Esophagus squamous epithelium (tissue), 5 donors: ENCODE measurements at regions not wholly inside any gene's neighbourhood (a gene's known extent, or its start where the extent isn't known, plus 50 kb on each side); places are given as distances from the start of the nearest gene placed in this dataset.

Experiments
- DNase-seq: peaks from one replicate; lab custom pipeline; 2025; lab: John Stamatoyannopoulos, UW
- H3K27ac ChIP-seq, 4 donors: fragments of 200-600 bp; sonication (generic); one replicate each; pipeline ENCODE4 v1.5.1; 2016 to 2019; ENCODE audit warnings: mild to moderate bottlenecking in 1 of 4
- H3K27me3 ChIP-seq, 4 donors: fragments of 200-600 bp; sonication (generic); 1 replicate in 3 of 4; 2 replicates in 1 of 4; pipeline versions ENCODE4 v1.5.1 to v1.6.0; 2017 to 2021; ENCODE audit warnings: antibody characterized with exemption in 1 of 4
- H3K36me3 ChIP-seq, 3 donors: fragments of 200-600 bp; sonication (generic); one replicate each; pipeline ENCODE4 v1.5.1; 2016 to 2019
- H3K4me1 ChIP-seq, 3 donors: fragments of 200-600 bp; sonication (generic); one replicate each; pipeline ENCODE4 v1.5.1; 2017 to 2019
- H3K4me3 ChIP-seq, 4 donors: fragments of 200-600 bp; sonication (generic); 1 replicate in 3 of 4; 2 replicates in 1 of 4; pipeline ENCODE4 v1.5.1; 2016 to 2019; ENCODE audit warnings: mild to moderate bottlenecking in 2 of 4, moderate library complexity in 1 of 4
- H3K9me3 ChIP-seq, 3 donors: fragments of 200-600 bp; sonication (generic); one replicate each; pipeline ENCODE4 v1.5.1; 2016 to 2019
- POLR2A ChIP-seq, 4 donors: fragments of 450-650 bp; IDR thresholded peaks; one replicate each; pipeline ENCODE4 v1.6.1; 2017; ENCODE audit warnings: antibody characterized with exemption in 4 of 4, mild to moderate bottlenecking in 4 of 4, moderate library complexity in 3 of 4
- WGBS, 2 donors: methylation state at CpG; one replicate each; pipeline ENCODE4 v1.1.5; 2018; 5-methylcytosine and 5-hydroxymethylcytosine counted together
- intact Hi-C: fragments of 100-400 bp; cut with DNase I; formaldehyde crosslinking; loops from one replicate; pipeline ENCODE4 v1.15.0; 2022
- TF ChIP-seq, protein P1 (sequence below), 6 experiments: fragments of 450-650 bp in 4 of 6; fragments of 200-600 bp in 2 of 6; sonication (generic) in 2 of 6; IDR thresholded peaks; one replicate each; pipeline ENCODE4 v1.5.1; 2016 to 2019; ENCODE audit warnings: antibody characterized with exemption in 6 of 6, mild to moderate bottlenecking in 4 of 6, moderate library complexity in 4 of 6
- donor health status: DM: yes; HTN: yes; CAD: no.

DNA sequence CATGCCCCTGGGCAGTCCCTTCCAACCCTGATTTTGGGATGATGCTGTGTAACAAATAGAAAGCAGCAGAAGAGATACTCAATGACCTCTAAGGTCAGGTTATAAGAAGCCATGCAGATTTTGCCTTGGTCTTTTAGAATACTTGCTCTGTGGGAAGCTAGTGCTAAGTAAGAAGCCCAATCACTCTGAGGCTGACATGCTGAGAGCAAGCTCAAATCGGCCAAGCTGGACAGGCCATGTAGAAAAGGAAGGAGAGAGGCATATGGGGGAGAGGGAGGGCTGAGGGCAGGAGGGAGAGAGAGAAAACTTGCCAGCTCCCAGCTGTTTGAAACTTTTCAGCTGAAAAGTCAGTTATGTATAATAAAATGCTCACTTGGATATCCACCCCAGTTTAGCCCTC is 1021.6 kb upstream of the MAP3K7 start:
- Histone ChIP-seq H3K27ac (no peak overlapping the region), H3K4me1 (no peaks in the 10 kb centered on the region), H3K4me3 (no peak overlapping the region), H3K9me3 (no peaks in the 10 kb centered on the region), H3K36me3 (no peaks in the 10 kb centered on the region), H3K27me3 (no peaks in the 10 kb centered on the region)
- no peak for TF ChIP-seq POLR2A (IDR thresholded peaks at IDR 0.05)
- TF ChIP-seq, protein P1, sequence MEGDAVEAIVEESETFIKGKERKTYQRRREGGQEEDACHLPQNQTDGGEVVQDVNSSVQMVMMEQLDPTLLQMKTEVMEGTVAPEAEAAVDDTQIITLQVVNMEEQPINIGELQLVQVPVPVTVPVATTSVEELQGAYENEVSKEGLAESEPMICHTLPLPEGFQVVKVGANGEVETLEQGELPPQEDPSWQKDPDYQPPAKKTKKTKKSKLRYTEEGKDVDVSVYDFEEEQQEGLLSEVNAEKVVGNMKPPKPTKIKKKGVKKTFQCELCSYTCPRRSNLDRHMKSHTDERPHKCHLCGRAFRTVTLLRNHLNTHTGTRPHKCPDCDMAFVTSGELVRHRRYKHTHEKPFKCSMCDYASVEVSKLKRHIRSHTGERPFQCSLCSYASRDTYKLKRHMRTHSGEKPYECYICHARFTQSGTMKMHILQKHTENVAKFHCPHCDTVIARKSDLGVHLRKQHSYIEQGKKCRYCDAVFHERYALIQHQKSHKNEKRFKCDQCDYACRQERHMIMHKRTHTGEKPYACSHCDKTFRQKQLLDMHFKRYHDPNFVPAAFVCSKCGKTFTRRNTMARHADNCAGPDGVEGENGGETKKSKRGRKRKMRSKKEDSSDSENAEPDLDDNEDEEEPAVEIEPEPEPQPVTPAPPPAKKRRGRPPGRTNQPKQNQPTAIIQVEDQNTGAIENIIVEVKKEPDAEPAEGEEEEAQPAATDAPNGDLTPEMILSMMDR (IDR thresholded peaks at IDR 0.05) = no peak
- DNase-seq = no peak
- intact Hi-C loops = no loop called here
- WGBS, 2 donors = 57 to 60% methylated on average over 1 of the region's 1 CpG

DNA sequence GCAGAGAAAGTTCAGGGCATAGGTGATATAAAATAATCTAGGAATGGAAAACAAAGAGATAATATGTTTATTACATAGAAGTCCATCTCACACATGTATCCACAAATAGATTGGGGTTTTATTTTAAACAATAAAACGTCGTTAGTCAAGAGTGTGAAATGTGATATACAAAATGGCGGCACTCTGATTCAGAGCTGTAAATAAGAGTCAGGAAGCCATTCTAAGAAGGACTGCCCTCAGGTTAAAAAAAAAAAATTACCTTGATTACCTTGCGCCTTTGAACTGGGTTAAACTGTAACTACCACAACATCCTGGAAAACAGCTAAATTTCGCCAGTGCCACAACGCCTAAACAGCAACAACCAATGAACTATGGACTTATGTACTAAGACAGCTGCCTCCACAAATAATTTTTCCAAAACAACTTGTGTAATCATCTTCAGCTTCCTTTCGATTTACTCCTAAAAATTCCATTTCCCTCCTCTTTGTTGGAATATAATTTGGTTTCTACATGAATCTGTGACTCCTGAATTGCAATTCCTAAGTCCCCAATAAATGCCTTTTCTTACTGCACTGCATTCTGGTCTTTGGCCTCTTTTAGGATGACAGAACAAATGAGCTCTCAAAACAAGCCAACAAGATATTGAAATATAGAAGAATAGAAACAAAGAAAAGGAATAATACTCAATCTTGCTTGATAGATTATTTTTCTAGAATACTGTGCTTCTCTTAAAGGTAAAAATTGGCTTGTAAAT is 1019.5 kb upstream of the MAP3K7 start:
- no peaks in the 10 kb centered on the region for H3K36me3 ChIP-seq
- intact Hi-C loops = no loop called here
- H3K4me1 ChIP-seq = no peaks in the 10 kb centered on the region
- no peak for DNase-seq
- no peaks in the 10 kb centered on the region for H3K27me3 ChIP-seq
- WGBS, 2 donors = 75 to 87% methylated on average over 7 of the region's 7 CpGs
- no peak overlapping the region for H3K4me3 ChIP-seq
- no peak for TF ChIP-seq POLR2A (IDR thresholded peaks at IDR 0.05)
- TF ChIP-seq, protein P1 (IDR thresholded peaks at IDR 0.05) = no peak
- no peaks in the 10 kb centered on the region for H3K9me3 ChIP-seq
- no peak overlapping the region for H3K27ac ChIP-seq

DNA sequence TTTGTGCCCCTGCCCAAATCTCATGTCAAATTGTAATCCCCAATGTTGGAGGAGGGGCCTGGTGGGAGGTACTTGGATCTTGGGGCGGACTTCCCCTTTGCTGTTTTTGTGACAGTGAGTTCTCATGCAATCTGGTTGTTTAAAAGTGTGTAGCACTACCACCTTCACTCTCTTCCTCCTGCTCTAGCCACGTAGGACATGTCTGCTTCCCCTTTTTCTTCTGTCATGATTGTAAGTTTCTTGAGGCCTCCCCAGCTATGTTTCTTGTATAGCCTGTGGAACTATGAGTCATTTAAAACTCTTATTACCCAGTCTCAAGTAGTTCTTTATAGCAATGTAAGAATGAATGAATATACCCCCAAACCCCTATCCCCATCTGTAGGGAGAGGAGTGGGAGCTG is 1013.7 kb upstream of the MAP3K7 start:
- 51 to 58% methylated on average over 2 of the region's 2 CpGs for WGBS, 2 donors
- H3K4me1 ChIP-seq = no peaks in the 10 kb centered on the region
- DNase-seq = no peak
- no peak overlapping the region for H3K27ac ChIP-seq
- H3K36me3 ChIP-seq = no peaks in the 10 kb centered on the region
- no peak overlapping the region for H3K4me3 ChIP-seq
- no peak for TF ChIP-seq POLR2A (IDR thresholded peaks at IDR 0.05)
- TF ChIP-seq, protein P1 (IDR thresholded peaks at IDR 0.05) = no peak
- no peaks in the 10 kb centered on the region for H3K9me3 ChIP-seq
- intact Hi-C loops = no loop called here
- H3K27me3 ChIP-seq = no peaks in the 10 kb centered on the region

DNA sequence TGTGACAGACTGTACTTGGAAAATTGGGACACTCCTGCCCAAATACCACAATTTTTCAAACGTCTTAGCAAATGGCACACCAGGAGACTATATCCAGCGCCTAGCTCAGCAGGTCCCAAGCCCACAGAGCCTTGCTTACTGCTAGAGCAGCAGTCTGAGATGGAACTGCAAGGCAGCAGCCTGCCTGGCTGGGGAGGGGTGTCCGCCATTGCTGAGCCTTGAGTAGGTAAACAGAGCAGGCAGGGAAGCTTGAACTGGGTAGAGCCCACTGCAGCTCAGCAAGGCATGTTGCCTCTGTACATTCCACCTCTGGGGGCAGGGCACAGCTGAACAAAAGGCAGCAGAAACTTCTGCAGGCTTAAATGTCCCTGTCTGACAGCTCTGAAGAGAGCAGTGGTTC is 1003.3 kb upstream of the MAP3K7 start:
- no peak overlapping the region for H3K27ac ChIP-seq
- H3K4me3 ChIP-seq = no peak overlapping the region
- intact Hi-C loops = no loop called here
- no peak for DNase-seq
- 0% methylated on average over 1 of the region's 3 CpGs; no CpG with 5 or more reads in 1 of the 2 donors for WGBS, 2 donors
- H3K9me3 ChIP-seq = no peaks in the 10 kb centered on the region
- TF ChIP-seq POLR2A (IDR thresholded peaks at IDR 0.05) = no peak
- TF ChIP-seq, protein P1 (IDR thresholded peaks at IDR 0.05) = no peak
- no peaks in the 10 kb centered on the region for H3K36me3 ChIP-seq
- no peaks in the 10 kb centered on the region for H3K4me1 ChIP-seq
- no peaks in the 10 kb centered on the region for H3K27me3 ChIP-seq

DNA sequence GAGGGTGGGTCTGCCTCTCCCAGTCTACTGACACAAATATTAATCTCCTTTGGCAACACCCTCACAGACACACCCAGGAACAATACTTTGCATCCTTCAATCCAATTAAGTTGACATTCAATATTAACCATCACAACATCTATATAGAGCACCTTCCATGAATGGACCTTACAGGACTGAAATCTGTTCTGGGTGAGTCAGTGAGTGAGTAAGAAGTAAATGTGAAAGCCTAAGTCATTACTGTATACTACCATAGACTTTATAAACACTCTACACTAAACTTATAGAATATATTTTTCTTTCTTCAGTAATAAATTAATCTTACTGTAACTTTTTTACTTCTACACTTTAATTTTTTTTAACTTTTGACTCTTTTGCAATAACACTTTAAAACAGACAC is 993.8 kb upstream of the MAP3K7 start:
- H3K9me3 ChIP-seq = no peaks in the 10 kb centered on the region
- no peaks in the 10 kb centered on the region for H3K36me3 ChIP-seq
- H3K27ac ChIP-seq = no peak overlapping the region
- no peaks in the 10 kb centered on the region for H3K27me3 ChIP-seq
- intact Hi-C loops = no loop called here
- DNase-seq = no peak
- no peak overlapping the region for H3K4me3 ChIP-seq
- TF ChIP-seq, protein P1 (IDR thresholded peaks at IDR 0.05) = no peak
- no peak for TF ChIP-seq POLR2A (IDR thresholded peaks at IDR 0.05)
- H3K4me1 ChIP-seq = no peaks in the 10 kb centered on the region
